H1 (cell line): ENCODE measurements at regions not wholly inside any gene's neighbourhood (a gene's known extent, or its start where the extent isn't known, plus 50 kb on each side); places are given as distances from the start of the nearest gene placed in this dataset.

Source experiments
- CTCF ChIA-PET: fragments of 300-600 bp; sonication (Branson Sonifier 250); formaldehyde crosslinking; loops from one replicate; lab custom pipeline; 2021; ENCODE audit not compliant: partially characterized antibody; lab: Charles Lee
- POLR2A ChIA-PET: fragments of 300-600 bp; sonication (Branson Sonifier 250); formaldehyde crosslinking; loops from one replicate; lab custom pipeline; 2021; ENCODE audit warnings: inconsistent platforms; ENCODE audit not compliant: partially characterized antibody; lab: Charles Lee
- DNase-seq, 2 experiments: peaks; one replicate each; pipeline versions ENCODE4 v3.0.0 to v3.0.0-alpha.2; 2010 to 2022; ENCODE audit warnings: low spot score in 2 of 2, low read depth in 1 of 2, mixed read lengths in 1 of 2
- FAIRE-seq: peaks from 2 replicates; lab custom pipeline; 2011; peaks lifted over from hg19 to GRCh38; lab: Jason Lieb, UNC
- H2AFZ ChIP-seq: 2 replicates; pipeline ENCODE4 v1.8.1; 2012; ENCODE audit warnings: low read length, inconsistent platforms
- H2AK5ac ChIP-seq: 2 replicates; pipeline ENCODE4 v1.6.1; 2013; ENCODE audit warnings: low read depth, low read length
- H2BK120ac ChIP-seq: replicated peaks from 2 replicates; pipeline ENCODE3; 2013; ENCODE audit warnings: low read depth, low read length, inconsistent platforms
- H2BK12ac ChIP-seq: 2 replicates; pipeline ENCODE4 v1.6.1; 2013; ENCODE audit warnings: low read depth, low read length
- H2BK15ac ChIP-seq: 2 replicates; pipeline ENCODE4 v1.6.1; 2013; ENCODE audit warnings: low read length
- H2BK20ac ChIP-seq: 2 replicates; pipeline ENCODE4 v1.6.1; 2013; ENCODE audit warnings: low read length
- H2BK5ac ChIP-seq: 2 replicates; pipeline ENCODE4 v1.6.1; 2013; ENCODE audit warnings: low read depth, low read length
- H3K14ac ChIP-seq: 2 replicates; pipeline ENCODE4 v1.6.1; 2013; ENCODE audit warnings: inconsistent platforms; ENCODE audit not compliant: insufficient read length
- H3K18ac ChIP-seq: 2 replicates; pipeline ENCODE4 v1.6.1; 2013; ENCODE audit warnings: low read length; ENCODE audit errors: extremely low read depth
- H3K23ac ChIP-seq: 2 replicates; pipeline ENCODE4 v1.6.1; 2013; ENCODE audit warnings: inconsistent platforms; ENCODE audit not compliant: insufficient read length
- H3K23me2 ChIP-seq: 2 replicates; pipeline ENCODE4 v1.6.1; 2013; ENCODE audit warnings: low read depth, low read length
- H3K27ac ChIP-seq: 2 replicates; pipeline ENCODE4 v1.6.1; 2011; ENCODE audit warnings: low read depth, low read length, inconsistent platforms
- H3K27me3 ChIP-seq, 4 experiments: replicated peaks in 1 of 4; 1 replicate in 1 of 4; 2 replicates in 3 of 4; pipeline versions ENCODE4 v1.6.1 to v1.8.1; 2011 to 2013; ENCODE audit warnings: low read length in 3 of 4, mild to moderate bottlenecking in 3 of 4, inconsistent platforms in 2 of 4, mixed read lengths in 2 of 4, moderate library complexity in 1 of 4; ENCODE audit not compliant: control insufficient read depth in 3 of 4, insufficient read depth in 3 of 4; ENCODE audit errors: extremely low read depth in 1 of 4
- H3K36me3 ChIP-seq, 4 experiments: 2 replicates each; pipeline versions ENCODE4 v1.6.1 to v1.8.1; 2011 to 2013; ENCODE audit warnings: mild to moderate bottlenecking in 4 of 4, low read length in 3 of 4, moderate library complexity in 2 of 4, control low read depth in 1 of 4, inconsistent platforms in 1 of 4; ENCODE audit not compliant: insufficient read depth in 4 of 4, control insufficient read depth in 2 of 4
- H3K4ac ChIP-seq: replicated peaks from 2 replicates; pipeline ENCODE3; 2013; ENCODE audit warnings: low read length, low read depth, mixed read lengths, inconsistent platforms; ENCODE audit not compliant: insufficient read length
- H3K4me1 ChIP-seq, 4 experiments: replicated peaks in 1 of 4; 1 replicate in 1 of 4; 2 replicates in 3 of 4; pipeline versions ENCODE4 v1.6.1 to v1.8.1; 2011 to 2013; ENCODE audit warnings: low read length in 3 of 4, inconsistent platforms in 2 of 4, mixed read lengths in 1 of 4; ENCODE audit not compliant: insufficient read depth in 4 of 4, control insufficient read depth in 3 of 4
- H3K4me2 ChIP-seq, 2 experiments: 2 replicates each; pipeline versions ENCODE4 v1.6.1 to v1.8.1; 2011 to 2013; ENCODE audit warnings: low read depth in 2 of 2, low read length in 2 of 2, control low read depth in 1 of 2, inconsistent platforms in 1 of 2, mild to moderate bottlenecking in 1 of 2; ENCODE audit not compliant: insufficient read depth in 1 of 2
- H3K4me3 ChIP-seq, 4 experiments: fragments of 200-600, 300-600 bp in 1 of 4; sonication (generic), shearing (Covaris generic), sonication (Bioruptor Twin) in 1 of 4; 2 replicates each; pipeline versions ENCODE4 v1.5.1 to v1.8.1; 2011 to 2016; ENCODE audit warnings: low read length in 4 of 4, low read depth in 3 of 4, control low read depth in 2 of 4, inconsistent platforms in 2 of 4, mild to moderate bottlenecking in 2 of 4, mixed read lengths in 1 of 4, moderate library complexity in 1 of 4; ENCODE audit not compliant: insufficient read depth in 2 of 4; ENCODE audit errors: extremely low read depth in 1 of 4
- H3K56ac ChIP-seq: replicated peaks from 2 replicates; pipeline ENCODE3; 2013; ENCODE audit warnings: low read depth, mild to moderate bottlenecking, mixed read lengths, low read length, inconsistent platforms; ENCODE audit not compliant: insufficient read length
- H3K79me1 ChIP-seq: 2 replicates; pipeline ENCODE4 v1.6.1; 2013; ENCODE audit warnings: low read depth, low read length, control low read depth
- H3K79me2 ChIP-seq, 2 experiments: 2 replicates each; pipeline versions ENCODE4 v1.6.1 to v1.8.1; 2012 to 2013; ENCODE audit warnings: low read length in 2 of 2, mild to moderate bottlenecking in 2 of 2, inconsistent platforms in 1 of 2; ENCODE audit not compliant: insufficient read depth in 2 of 2, control insufficient read depth in 1 of 2
- H3K9ac ChIP-seq, 4 experiments: replicated peaks in 1 of 4; 1 replicate in 1 of 4; 2 replicates in 3 of 4; pipeline versions ENCODE4 v1.6.1 to v1.8.1; 2011 to 2013; ENCODE audit warnings: low read depth in 3 of 4, low read length in 3 of 4, control low read depth in 2 of 4, mild to moderate bottlenecking in 2 of 4, moderate library complexity in 2 of 4, inconsistent platforms in 1 of 4; ENCODE audit errors: extremely low read depth in 1 of 4
- H3K9me3 ChIP-seq, 2 experiments: 2 replicates each; pipeline versions ENCODE4 v1.6.1 to v1.8.1; 2012 to 2013; ENCODE audit warnings: mild to moderate bottlenecking in 2 of 2, moderate library complexity in 2 of 2, control low read depth in 1 of 2, inconsistent platforms in 1 of 2, low read depth in 1 of 2, low read length in 1 of 2, mixed read lengths in 1 of 2; ENCODE audit not compliant: insufficient read depth in 2 of 2
- H4K20me1 ChIP-seq, 2 experiments: replicated peaks in 1 of 2; 2 replicates each; pipeline versions ENCODE3 to v1.8.1; 2011 to 2013; ENCODE audit warnings: inconsistent platforms in 2 of 2, low read length in 2 of 2, mild to moderate bottlenecking in 1 of 2; ENCODE audit not compliant: insufficient read depth in 2 of 2, control insufficient read depth in 1 of 2
- H4K5ac ChIP-seq: 2 replicates; pipeline ENCODE4 v1.6.1; 2013; ENCODE audit warnings: low read length, low read depth, mixed read lengths, inconsistent platforms; ENCODE audit not compliant: insufficient read length
- H4K8ac ChIP-seq: 2 replicates; pipeline ENCODE4 v1.8.0; 2013; ENCODE audit warnings: mild to moderate bottlenecking, moderate library complexity, low read length, inconsistent platforms; ENCODE audit not compliant: insufficient read depth; ENCODE audit errors: extremely low read depth
- H4K91ac ChIP-seq: replicated peaks from 2 replicates; pipeline ENCODE3; 2013; ENCODE audit warnings: low read length, mixed read lengths, inconsistent platforms; ENCODE audit not compliant: insufficient read length
- POU5F1 ChIP-seq: IDR thresholded peaks from 2 replicates; pipeline ENCODE4 v1.6.1; 2011; ENCODE audit warnings: low read depth, mild to moderate bottlenecking, low read length, moderate library complexity
- WGBS, 2 experiments: shearing (Covaris generic) in 1 of 2; methylation state at CpG; one replicate each; pipeline versions ENCODE4 v1.1.6 to v1.1.7; 2013 to 2015; ENCODE audit warnings: low lambda C conversion rate in 2 of 2, mixed read lengths in 2 of 2, inconsistent platforms in 1 of 2, low coverage in 1 of 2, missing lambda C conversion rate in 1 of 2; ENCODE audit not compliant: insufficient replicate concordance in 2 of 2, insufficient coverage in 1 of 2, insufficient read length in 1 of 2; ENCODE audit errors: extremely low coverage in 1 of 2, missing lambda C conversion rate in 1 of 2; 5-methylcytosine and 5-hydroxymethylcytosine counted together

- 100% methylated on average over 1 of the region's 1 CpG; no CpG with 5 or more reads in 1 of the 2 experiments for WGBS, 2 experiments
- Histone ChIP-seq H3K4me3 (no peak overlapping the region), H2AFZ (no peak overlapping the region), H3K23me2 (no peaks in the 10 kb centered on the region), H2BK20ac (no peak overlapping the region), H2AK5ac (no peak overlapping the region), H2BK15ac (no peak overlapping the region), H4K91ac (no peak overlapping the region), H2BK12ac (no peak overlapping the region), H3K4me1 (no peaks in the 10 kb centered on the region), H3K18ac (no peak overlapping the region), H2BK120ac (no peak overlapping the region), H3K4me2 (no peak overlapping the region), H4K8ac (no peak overlapping the region), H3K27ac (no peak overlapping the region), H3K79me1 (no peaks in the 10 kb centered on the region), H3K36me3 (peaks cover 0 to 12% (median 0%) of the 10 kb centered on the region in 4 experiments; a peak in 2 of 8 replicates), H3K14ac (no peak overlapping the region), H2BK5ac (no peak overlapping the region), H3K9me3 (peaks cover 37 to 54% of the 10 kb centered on the region in 2 experiments), H3K4ac (no peak overlapping the region), H3K27me3 (no peaks in the 10 kb centered on the region), H3K9ac (no peak overlapping the region), H3K56ac (no peak overlapping the region), H4K20me1 (no peaks in the 10 kb centered on the region), H4K5ac (no peak overlapping the region), H3K79me2 (no peaks in the 10 kb centered on the region), H3K23ac (no peak overlapping the region)
- FAIRE-seq = no peak
- POLR2A ChIA-PET = no interaction called here
- CTCF ChIA-PET = no interaction called here
- DNase-seq = no peak
- no peak for TF ChIP-seq POU5F1
These were observed 817.6 kb upstream of the CITED2 start for GRCh38 chr6:140192018-140192417.
